Left forelimb (tissue), 1 donor: ENCODE measurements at regions not wholly inside any gene's neighbourhood (a gene's known extent, or its start where the extent isn't known, plus 50 kb on each side); places are given as distances from the start of the nearest gene placed in this dataset.
A peak's percentile ranks its signal among the peaks of the same experiment; 100 is the strongest.

Source experiments
- DNase-seq: peaks from one replicate; pipeline ENCODE4 v3.0.0-alpha.2; 2018; ENCODE audit warnings: low spot score

DNA sequence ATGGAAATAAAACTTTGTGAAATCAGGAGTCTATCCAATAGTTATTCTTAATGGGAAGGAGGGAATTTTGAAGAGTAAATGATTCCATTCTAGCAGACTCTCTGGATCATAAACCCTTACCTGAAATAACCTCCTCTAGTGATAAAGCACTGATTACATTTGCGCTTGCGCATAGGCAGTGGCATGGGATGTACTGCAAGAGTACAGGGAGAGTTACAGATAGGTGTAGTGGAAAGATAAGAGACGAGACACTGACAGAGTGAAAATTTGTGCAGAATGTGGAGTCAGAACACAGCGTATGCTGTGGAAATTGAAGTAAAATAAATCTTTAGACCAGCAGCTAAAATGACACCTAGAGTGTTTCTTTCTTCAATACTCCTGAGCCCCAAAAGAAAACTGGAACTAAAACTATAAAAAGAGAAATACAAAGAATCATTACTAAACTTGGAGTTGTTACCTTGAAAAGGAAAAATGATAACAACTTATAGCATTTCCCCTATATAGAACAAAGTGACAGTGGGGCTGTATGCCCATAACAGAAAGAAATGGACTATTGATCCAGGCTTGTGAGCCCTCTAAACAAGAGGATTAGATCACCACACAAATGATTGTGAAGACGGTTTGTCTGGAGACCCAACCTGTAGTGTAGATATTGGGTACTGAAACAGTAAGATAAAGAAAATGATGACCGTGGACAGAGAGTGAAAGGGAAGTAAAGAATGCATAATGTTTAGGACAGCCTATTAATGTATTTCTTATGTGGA, 1471.2 kb upstream of the NUDT12 start:
- no peak for DNase-seq

- DNase-seq: no peak
Observed at GRCh38 chr5:105032917-105033316, 1470.3 kb upstream of the NUDT12 start.

DNA sequence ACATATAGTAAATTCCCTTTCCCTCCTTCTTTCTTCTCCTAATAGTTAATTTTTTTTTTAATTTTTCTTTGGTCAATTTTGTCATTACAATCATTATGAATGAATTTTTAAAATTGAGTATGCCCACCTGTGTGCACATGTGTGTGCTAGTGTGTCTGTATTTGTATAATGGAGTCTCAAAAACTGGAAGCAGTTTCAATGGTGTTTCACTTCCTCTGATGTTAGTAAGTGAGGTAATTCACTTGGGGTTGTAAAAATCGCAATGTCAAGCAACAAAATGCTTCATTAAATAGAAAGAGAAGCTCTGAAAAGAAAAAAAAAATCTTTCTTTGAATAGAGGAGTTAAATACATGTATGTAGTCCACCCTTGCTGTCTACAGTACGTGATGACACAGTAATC, 1467.6 kb upstream of the NUDT12 start:
- DNase-seq: no peak

DNA sequence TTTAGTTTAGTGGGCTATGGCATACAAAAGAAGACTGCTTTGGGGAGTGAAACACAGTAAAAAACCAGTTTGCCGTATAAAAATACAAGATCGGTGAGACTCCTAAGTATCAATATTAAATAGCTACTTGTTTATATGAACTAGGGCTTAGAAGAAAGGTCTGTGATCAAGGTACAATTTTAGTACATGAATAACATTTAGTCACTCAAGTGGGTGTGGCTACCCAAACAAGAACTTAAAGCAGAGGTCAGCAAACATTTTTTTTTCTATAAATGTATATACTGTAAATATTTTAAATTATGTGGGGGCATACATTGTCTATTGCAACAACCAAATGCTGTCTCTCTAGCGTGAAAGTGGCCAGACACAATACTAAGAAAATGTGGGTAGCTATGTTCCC, 1452.5 kb upstream of the NUDT12 start:
- DNase-seq: no peak

DNA sequence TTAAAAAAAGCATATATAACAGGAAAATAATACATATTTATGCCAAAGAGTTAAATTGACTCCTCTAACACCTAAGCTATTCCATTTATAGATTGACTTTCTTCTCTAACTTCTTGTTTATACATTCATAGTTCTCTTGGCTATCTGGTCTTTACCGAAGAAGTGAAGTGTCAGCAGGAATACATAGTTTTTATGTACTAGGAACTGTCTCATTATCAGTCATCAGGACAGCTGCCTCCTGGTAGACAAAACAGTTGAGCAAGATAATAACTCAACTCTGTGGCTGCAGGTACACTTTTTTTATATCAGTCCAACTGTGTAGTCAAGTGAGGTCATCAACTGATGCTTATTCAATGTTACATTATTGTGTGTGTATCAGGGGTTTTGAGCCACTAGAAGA, 1436.0 kb upstream of the NUDT12 start:
- DNase-seq: no peak

DNA sequence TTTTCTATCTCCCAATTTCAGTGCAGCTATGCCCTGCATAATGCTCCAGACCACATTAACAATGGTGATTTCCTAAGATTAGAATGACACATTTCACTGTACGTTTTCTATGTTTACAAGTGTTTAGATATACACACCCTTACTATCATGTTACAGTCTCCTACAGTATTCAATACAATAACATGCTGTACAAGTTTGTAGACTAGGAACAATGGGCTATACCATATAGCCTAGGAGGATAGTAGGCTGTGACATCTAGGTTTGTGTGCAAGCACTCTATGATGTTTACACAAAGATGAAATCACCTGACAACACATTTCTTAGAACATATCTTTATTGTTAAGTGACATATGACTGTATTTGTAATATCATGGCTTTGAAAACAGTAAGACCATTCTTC, 1435.6 kb upstream of the NUDT12 start:
- no peak for DNase-seq

- no peak for DNase-seq
Observed at GRCh38 chr5:104987074-104987473, 1424.5 kb upstream of the NUDT12 start.

GRCh38 chr5:104977529-104977928, 1414.9 kb upstream of the NUDT12 start:
- DNase-seq: no peak

DNA sequence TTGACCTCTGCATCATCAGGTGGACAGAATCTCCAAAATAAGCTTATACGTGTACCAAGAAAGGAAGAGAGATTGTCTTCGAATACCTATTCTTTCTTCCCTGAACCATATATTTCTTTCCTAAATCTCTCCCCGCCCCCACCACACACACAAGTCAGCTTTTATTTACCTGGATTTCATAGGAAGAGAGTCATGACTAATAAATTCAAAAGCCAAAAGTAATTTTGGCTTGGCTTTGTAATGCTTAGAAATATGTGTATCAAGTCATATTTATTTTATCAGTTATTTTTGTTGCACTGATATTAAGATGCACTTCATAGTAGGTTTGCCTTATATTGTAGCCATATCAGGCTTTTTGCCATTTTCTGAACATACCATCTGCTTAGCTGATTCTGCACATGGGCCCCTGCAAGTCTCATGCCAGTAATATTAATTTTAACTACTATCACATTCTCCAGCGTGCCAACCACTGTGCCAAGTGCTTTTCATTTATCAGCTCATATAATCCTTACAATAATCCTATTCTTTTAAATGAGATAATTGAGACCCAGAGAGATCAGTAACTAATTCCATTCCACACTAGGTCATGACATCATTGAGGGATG, 1405.3 kb upstream of the NUDT12 start:
- no peak for DNase-seq

GRCh38 chr5:104965006-104965405, 1402.4 kb upstream of the NUDT12 start:
- no peak for DNase-seq

DNA sequence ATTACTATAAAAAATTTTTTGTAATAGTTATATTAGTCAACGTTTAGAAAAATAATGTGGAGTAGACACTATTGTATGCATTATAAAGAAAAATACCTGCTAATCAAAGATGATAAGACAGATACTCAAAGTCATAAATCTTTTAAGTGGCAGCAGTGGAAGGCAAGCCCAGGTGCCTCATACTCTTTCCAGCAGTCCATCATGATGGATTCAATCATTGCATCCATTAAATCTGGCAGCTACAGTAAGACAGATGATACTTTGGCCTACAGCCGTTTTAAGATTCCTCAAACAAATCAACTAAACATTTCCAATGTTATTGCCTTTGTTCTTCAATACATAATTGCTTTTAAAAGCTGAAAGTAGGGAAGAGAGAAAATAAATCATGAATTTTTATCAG, 1392.9 kb upstream of the NUDT12 start:
- no peak for DNase-seq

- no peak for DNase-seq
Observed at GRCh38 chr5:104952876-104953275, 1390.3 kb upstream of the NUDT12 start.

GRCh38 chr5:104951829-104952228, 1389.2 kb upstream of the NUDT12 start:
- DNase-seq: no peak

DNA sequence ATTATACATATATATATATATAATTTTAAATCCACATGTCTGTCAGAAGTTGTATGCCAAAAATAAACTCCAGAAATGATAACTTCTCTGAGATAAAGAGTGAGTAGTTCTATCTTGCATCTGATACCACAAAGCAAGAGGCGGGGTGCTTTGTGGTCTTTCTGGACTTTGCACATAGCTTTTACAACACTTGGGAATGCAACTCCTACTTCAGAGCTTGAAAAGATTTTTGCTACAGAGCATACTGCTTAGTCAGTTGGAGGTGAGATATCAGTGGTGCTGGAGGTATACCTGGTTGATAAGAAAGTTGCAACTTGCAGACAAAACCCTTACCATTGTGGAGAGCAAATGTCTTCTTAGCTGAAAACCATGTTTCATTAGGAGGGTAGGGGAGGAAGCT, 1384.5 kb upstream of the NUDT12 start:
- no peak for DNase-seq

DNA sequence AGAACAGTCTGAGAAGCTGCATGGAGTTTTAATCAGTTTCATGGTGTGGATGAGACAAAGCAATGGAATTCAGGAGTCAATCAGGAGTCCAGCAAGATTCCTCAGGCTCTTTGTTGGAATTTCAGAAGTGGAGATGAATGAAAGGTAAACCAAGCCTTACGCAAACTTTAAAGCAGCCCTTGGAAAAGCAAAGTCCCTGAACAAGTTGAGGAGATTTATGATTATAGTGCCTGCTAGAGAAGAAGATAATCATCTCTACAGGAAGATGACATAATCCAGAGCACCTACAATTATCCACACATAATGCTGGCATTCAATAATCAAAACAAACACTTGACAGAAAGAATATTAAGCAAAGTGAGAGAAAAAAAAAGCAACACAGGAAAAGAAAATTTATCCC, 1380.1 kb upstream of the NUDT12 start:
- DNase-seq: no peak

- DNase-seq: no peak
Observed at GRCh38 chr5:104941030-104941645, 1378.5 kb upstream of the NUDT12 start.

DNA sequence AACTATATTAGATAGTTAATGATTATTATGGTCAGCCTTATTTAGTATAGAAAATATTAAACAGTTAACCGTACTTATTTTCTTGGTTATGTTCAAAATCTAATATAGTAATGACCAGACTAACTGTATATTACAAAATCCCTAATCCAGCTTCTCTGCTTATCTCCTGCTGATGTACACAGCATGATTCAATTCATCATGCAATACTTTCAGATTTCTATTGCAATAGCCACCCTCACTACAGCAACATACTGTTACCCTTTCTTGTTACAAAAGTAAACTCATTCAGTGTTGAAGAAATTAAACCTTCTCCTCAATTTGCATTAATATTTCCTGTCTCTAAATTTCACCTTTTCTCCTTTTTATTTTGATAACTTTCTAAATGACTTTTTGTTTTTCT, 1375.0 kb upstream of the NUDT12 start:
- DNase-seq: no peak

DNA sequence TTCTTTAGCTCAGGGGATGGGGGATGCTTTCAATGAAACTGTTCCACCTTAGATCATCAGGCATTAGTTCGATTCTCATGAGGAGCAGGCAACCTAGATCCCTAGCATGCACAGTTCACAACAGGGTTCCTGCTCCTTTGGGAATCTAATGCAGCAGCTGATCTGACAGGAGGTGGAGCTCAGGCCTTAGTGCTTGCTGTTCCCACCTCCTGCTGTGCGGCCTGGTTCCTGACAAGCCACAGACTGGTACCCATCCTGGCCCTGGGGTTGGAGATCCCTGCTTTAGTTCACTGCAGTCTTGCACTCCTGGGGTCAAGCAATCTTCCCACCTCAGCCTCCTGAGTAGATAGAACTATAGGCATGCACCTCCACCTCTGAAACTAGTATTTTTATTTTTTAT, 1369.8 kb upstream of the NUDT12 start:
- DNase-seq: no peak

GRCh38 chr5:104928906-104929520, 1366.4 kb upstream of the NUDT12 start:
- peak; percentile 62 for DNase-seq

- no peak for DNase-seq
Observed at GRCh38 chr5:104915226-104915625, 1352.6 kb upstream of the NUDT12 start.

DNA sequence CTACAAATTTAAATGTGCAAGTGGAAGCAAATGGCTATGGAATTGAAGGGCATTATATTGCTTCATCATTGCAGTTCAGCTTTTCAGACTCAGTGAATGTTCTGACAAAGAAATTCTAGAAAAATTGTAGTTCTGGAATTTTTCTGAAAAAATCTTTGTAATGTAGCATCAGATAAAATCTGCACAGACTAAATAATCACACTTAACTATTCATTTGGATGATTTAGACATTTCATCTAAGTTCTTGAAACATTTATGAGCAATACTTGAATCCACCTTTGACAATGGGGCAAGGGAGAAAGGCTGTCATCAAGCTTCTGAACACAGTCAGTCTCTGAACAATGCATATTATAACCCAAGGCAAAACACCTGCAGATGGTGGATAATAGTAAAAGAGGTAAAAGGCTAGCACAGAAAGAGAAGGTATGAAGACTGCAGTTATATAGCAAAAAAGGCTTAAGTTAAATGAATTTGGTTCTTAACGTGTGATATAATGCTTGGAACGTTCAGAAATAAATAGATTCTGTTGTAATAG, 1352.0 kb upstream of the NUDT12 start:
- no peak for DNase-seq

DNA sequence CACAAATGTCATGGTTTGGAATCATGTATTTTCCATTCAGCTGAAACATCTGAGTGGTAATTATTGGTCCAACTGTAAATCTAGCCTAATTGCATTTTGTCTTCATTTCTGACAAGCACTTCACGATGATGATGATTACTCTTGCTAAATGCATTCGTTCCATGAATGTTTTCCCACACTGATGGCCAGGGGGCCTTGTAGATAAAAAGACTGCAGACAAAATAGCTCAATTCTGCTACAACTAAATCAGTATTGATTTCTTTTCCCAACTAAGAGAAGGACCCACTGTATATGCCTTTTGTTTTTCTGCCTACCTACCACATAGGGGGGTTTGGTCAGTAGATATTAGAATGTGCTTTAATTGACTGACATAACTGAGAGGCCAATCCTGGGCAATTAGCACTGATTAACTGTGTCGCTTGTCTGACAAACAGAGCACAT, 1351.3 kb upstream of the NUDT12 start:
- DNase-seq: no peak

GRCh38 chr5:104909803-104910202, 1347.2 kb upstream of the NUDT12 start:
- no peak for DNase-seq
